GM19238 (cell line): ENCODE measurements at regions not wholly inside any gene's neighbourhood (a gene's known extent, or its start where the extent isn't known, plus 50 kb on each side); places are given as distances from the start of the nearest gene placed in this dataset.

ENCODE experiments used
- DNase-seq: peaks from one replicate; pipeline ENCODE4 v3.0.0; 2011; ENCODE audit warnings: low spot score; ENCODE audit not compliant: insufficient read length

- no peak for DNase-seq
These were observed 214.7 kb downstream of the SS18 start for GRCh38 chr18:25875551-25876240.

GRCh38 chr18:25873833-25874232, 216.6 kb downstream of the SS18 start:
- no peak for DNase-seq

GRCh38 chr18:25866331-25866730, 224.1 kb downstream of the SS18 start:
- DNase-seq: no peak

GRCh38 chr18:25862881-25863600, 227.4 kb downstream of the SS18 start:
- DNase-seq: no peak

GRCh38 chr18:25853691-25854433, 236.6 kb downstream of the SS18 start:
- no peak for DNase-seq

- DNase-seq: no peak
These were observed 246.6 kb downstream of the SS18 start for GRCh38 chr18:25843791-25844190.

GRCh38 chr18:25842665-25843064, 247.7 kb downstream of the SS18 start:
- no peak for DNase-seq

- DNase-seq: no peak
These were observed 256.4 kb downstream of the SS18 start for GRCh38 chr18:25834061-25834460.

GRCh38 chr18:25832001-25832604, 258.3 kb downstream of the SS18 start:
- peak; percentile 27 for DNase-seq

GRCh38 chr18:25831301-25831701, 259.1 kb downstream of the SS18 start:
- DNase-seq: no peak

GRCh38 chr18:25830787-25831186, 259.6 kb downstream of the SS18 start:
- DNase-seq: no peak

- DNase-seq: no peak
These were observed 262.4 kb downstream of the SS18 start for GRCh38 chr18:25827961-25828561.

- no peak for DNase-seq
These were observed 263.2 kb downstream of the SS18 start for GRCh38 chr18:25827228-25827627.

- no peak for DNase-seq
These were observed 263.6 kb downstream of the SS18 start for GRCh38 chr18:25826823-25827222.

- no peak for DNase-seq
These were observed 264.2 kb downstream of the SS18 start for GRCh38 chr18:25825979-25826776.

GRCh38 chr18:25825056-25825455, 265.4 kb downstream of the SS18 start:
- no peak for DNase-seq

GRCh38 chr18:25819746-25820363, 270.6 kb downstream of the SS18 start:
- no peak for DNase-seq

- no peak for DNase-seq
These were observed 271.9 kb downstream of the SS18 start for GRCh38 chr18:25818505-25818904.

GRCh38 chr18:25817546-25818237, 272.7 kb downstream of the SS18 start:
- no peak for DNase-seq

GRCh38 chr18:25815659-25816058, 274.8 kb downstream of the SS18 start:
- no peak for DNase-seq
